Adrenal gland (tissue), 9 donors: ENCODE measurements at regions not wholly inside any gene's neighbourhood (a gene's known extent, or its start where the extent isn't known, plus 50 kb on each side); places are given as distances from the start of the nearest gene placed in this dataset.

ENCODE experiments used
- DNase-seq, 7 donors: peaks; one replicate each; pipeline ENCODE4 v3.0.0-alpha.2; 2019 to 2020
- H3K27ac ChIP-seq, 5 donors: fragments of 200-600 bp; sonication (generic) in 4 of 5; 1 replicate in 3 of 5; 2 replicates in 2 of 5; pipeline versions ENCODE4 v1.5.1 to v1.8.0; 2016 to 2020; ENCODE audit warnings: mild to moderate bottlenecking in 1 of 5
- H3K27me3 ChIP-seq: fragments of 200-600 bp; 2 replicates; pipeline ENCODE4 v1.8.0; 2021
- H3K36me3 ChIP-seq, 2 donors: fragments of 200-600 bp; replicated peaks in 1 of 2; 1 replicate in 1 of 2; 2 replicates in 1 of 2; pipeline versions ENCODE4 v1.5.1 to v1.8.0; 2018 to 2022
- H3K4me1 ChIP-seq, 2 donors: fragments of 200-600 bp; replicated peaks in 1 of 2; 1 replicate in 1 of 2; 2 replicates in 1 of 2; pipeline versions ENCODE4 v1.5.1 to v1.8.0; 2018 to 2021
- H3K4me3 ChIP-seq, 4 donors: fragments of 200-600 bp; sonication (generic) in 3 of 4; one replicate each; pipeline ENCODE4 v1.5.1; 2016 to 2018
- H3K9me3 ChIP-seq, 3 donors: fragments of 200-600 bp; sonication (generic) in 1 of 3; replicated peaks in 1 of 3; 1 replicate in 2 of 3; 2 replicates in 1 of 3; pipeline versions ENCODE4 v1.5.1 to v1.8.0; 2016 to 2021
- POLR2A ChIP-seq, 2 donors: fragments of 450-650 bp; IDR thresholded peaks; one replicate each; pipeline ENCODE4 v1.6.1; 2017; ENCODE audit warnings: antibody characterized with exemption in 2 of 2, mild to moderate bottlenecking in 2 of 2, moderate library complexity in 1 of 2
- WGBS, 4 donors: extraction: QIAGEN DNeasy Blood & Tissue Kit in 2 of 4; methylation state at CpG; one replicate each; pipeline versions ENCODE4 v1.1.5 to v1.1.7; 2013 to 2017; 5-methylcytosine and 5-hydroxymethylcytosine counted together
- intact Hi-C, 2 donors: fragments of 100-400 bp; cut with DNase I; formaldehyde crosslinking; loops; one replicate each; pipeline versions ENCODE4 v1.14.1 to v1.15.0; 2022 to 2023
- TF ChIP-seq, protein P1 (sequence below), 6 experiments: fragments of 450-650 bp in 4 of 6; fragments of 200-600 bp in 2 of 6; sonication (generic) in 1 of 6; IDR thresholded peaks; 1 replicate in 5 of 6; 2 replicates in 1 of 6; pipeline versions ENCODE4 v1.5.1 to v1.8.0; 2016 to 2021; ENCODE audit warnings: antibody characterized with exemption in 6 of 6, mild to moderate bottlenecking in 2 of 6, moderate library complexity in 1 of 6
- donor health status: healthy with polysubstance abuse.
- donor health status: Bipolar disorder and iron deficiency.
- donor health status: DM: yes; HTN: yes; CAD: no.
- donor health status: DM: no; HTN: no; CAD: no.
- donor health status: DM: no; HTN: no; CAD: no.

DNA sequence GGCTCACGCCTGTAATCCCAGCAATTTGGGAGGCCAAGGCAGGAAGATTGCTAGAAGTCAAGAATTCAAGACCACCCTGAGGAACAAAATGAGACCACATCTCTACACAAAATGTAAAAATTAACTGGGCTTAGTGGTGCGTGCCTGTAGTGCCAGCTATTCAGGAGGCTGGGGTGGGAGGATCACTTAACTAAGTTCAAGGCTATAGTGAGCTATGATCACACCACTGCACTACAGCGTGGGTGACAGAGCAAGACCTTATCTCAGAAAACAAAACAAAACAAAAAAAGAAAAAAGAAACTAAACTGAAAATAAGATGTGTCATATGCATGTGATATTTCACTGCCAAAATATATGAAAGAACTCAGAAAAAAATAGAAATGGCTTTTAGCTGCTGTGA, 243.3 kb upstream of the CCDC54 start:
- DNase-seq: peak in 5 of 7 donors; percentile 45 to 70 (median 62)
- WGBS, 4 donors: 51 to 65% (median 58%) methylated on average over 3 of the region's 3 CpGs

DNA sequence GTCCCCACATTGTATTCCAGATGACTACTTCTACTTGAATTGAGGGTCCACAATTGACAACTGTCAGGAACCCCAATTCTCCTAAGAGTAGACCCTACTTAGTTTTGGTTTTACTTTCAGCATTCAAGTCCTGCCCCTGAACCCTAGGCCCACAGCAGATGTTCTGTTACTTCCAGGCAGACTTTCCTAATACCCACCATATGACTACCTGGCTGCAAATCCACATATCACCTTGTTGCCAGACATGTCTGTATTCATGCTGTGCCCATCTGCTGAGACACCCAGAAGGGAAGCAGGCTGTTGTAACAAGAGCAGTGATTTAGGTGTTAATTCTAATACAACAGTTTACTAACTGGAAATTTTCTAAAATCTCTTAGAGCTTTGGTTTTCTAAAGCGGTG, 235.1 kb upstream of the CCDC54 start:
- no peaks in the 10 kb centered on the region for H3K4me1 ChIP-seq
- H3K4me3 ChIP-seq: no peak overlapping the region
- intact Hi-C loops: no loop called here
- H3K27ac ChIP-seq: no peak overlapping the region
- DNase-seq: no peak
- H3K27me3 ChIP-seq: no peaks in the 10 kb centered on the region
- H3K9me3 ChIP-seq: no peaks in the 10 kb centered on the region
- TF ChIP-seq, protein P1, sequence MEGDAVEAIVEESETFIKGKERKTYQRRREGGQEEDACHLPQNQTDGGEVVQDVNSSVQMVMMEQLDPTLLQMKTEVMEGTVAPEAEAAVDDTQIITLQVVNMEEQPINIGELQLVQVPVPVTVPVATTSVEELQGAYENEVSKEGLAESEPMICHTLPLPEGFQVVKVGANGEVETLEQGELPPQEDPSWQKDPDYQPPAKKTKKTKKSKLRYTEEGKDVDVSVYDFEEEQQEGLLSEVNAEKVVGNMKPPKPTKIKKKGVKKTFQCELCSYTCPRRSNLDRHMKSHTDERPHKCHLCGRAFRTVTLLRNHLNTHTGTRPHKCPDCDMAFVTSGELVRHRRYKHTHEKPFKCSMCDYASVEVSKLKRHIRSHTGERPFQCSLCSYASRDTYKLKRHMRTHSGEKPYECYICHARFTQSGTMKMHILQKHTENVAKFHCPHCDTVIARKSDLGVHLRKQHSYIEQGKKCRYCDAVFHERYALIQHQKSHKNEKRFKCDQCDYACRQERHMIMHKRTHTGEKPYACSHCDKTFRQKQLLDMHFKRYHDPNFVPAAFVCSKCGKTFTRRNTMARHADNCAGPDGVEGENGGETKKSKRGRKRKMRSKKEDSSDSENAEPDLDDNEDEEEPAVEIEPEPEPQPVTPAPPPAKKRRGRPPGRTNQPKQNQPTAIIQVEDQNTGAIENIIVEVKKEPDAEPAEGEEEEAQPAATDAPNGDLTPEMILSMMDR (IDR thresholded peaks at IDR 0.05): no peak
- TF ChIP-seq POLR2A (IDR thresholded peaks at IDR 0.05): no peak
- no peaks in the 10 kb centered on the region for H3K36me3 ChIP-seq
- 92 to 94% (median 94%) methylated on average over 1 of the region's 1 CpG for WGBS, 4 donors

More for the DNA sequence above, 243.3 kb upstream of the CCDC54 start:
- no peak for TF ChIP-seq POLR2A (IDR thresholded peaks at IDR 0.05)
- TF ChIP-seq, protein P1 (IDR thresholded peaks at IDR 0.05): no peak
- H3K4me1 ChIP-seq: peaks cover 6 to 7% of the 10 kb centered on the region in 2 donors
- H3K9me3 ChIP-seq: no peaks in the 10 kb centered on the region
- H3K27me3 ChIP-seq: no peaks in the 10 kb centered on the region
- intact Hi-C loops: no loop called here
- H3K4me3 ChIP-seq: no peak overlapping the region
- H3K27ac ChIP-seq: peak overlapping the region in 2 of 5 donors; percentile 33 to 48
- no peaks in the 10 kb centered on the region for H3K36me3 ChIP-seq

DNA sequence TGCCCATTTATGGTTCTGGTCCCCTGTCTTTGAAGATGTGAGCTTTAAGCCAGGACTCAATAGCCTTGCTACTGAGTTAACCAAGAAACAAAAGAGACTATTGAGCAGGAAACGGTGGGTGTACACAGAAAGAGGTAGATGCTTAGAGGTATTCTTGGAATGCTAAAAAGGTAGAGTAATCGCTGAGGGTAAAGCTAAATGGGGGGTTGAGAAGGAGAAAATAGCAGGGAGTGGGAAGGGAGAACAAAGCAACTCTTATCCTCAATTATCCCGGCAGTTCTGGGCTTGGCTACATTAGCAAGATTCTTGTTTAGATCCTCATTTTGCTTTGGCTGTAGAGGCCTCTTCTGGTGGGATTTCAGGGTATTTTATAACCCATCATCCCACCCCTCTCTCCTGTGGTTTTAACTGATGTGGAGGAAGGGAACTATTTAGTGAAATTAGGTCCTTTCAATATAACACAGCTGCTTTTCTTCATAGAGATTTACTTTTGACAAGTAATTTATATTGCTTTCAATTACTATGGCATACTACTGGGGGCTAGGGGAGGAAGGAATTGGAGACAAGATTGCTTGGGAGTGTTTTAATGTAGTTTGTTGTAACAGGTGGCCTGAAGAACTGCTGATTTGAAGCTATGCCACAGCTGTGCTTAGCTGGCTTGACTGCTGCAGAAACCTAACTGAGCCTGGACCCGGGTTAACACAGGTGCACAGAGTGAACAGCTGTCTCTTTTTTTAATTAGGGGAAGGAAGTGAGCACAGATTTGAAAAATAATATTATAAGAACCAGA, 234.3 kb upstream of the CCDC54 start:
- Histone ChIP-seq H3K9me3 (no peaks in the 10 kb centered on the region), H3K36me3 (no peaks in the 10 kb centered on the region), H3K27me3 (no peaks in the 10 kb centered on the region), H3K4me1 (no peaks in the 10 kb centered on the region), H3K27ac (no peak overlapping the region), H3K4me3 (no peak overlapping the region)
- 71 to 78% (median 75%) methylated on average over 4 of the region's 4 CpGs for WGBS, 4 donors
- intact Hi-C loops: no loop called here
- DNase-seq: peak in 1 of 7 donors; percentile 59
- TF ChIP-seq, protein P1 (IDR thresholded peaks at IDR 0.05): no peak
- no peak for TF ChIP-seq POLR2A (IDR thresholded peaks at IDR 0.05)

DNA sequence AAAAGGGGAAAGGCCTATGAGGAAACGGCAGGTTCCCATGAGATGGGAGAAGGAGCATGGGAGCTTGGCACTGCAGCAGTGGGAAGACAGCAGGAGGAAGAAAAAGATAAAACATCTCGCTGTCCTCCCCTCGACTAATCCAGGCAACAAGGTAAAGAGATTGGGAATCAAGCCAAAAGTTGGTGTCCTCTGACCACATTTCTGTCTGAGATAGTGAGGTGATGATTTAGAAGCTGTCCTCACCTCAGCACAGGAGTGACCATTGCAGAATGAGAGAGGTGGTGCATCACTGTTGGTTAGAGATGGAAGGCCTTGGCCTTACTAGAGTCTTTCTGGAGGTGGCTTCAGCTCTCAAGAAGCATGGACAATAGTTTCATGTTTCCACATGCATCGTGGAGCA, 226.6 kb upstream of the CCDC54 start:
- H3K4me3 ChIP-seq: no peak overlapping the region
- H3K36me3 ChIP-seq: no peaks in the 10 kb centered on the region
- H3K27me3 ChIP-seq: no peaks in the 10 kb centered on the region
- H3K9me3 ChIP-seq: no peaks in the 10 kb centered on the region
- no peaks in the 10 kb centered on the region for H3K4me1 ChIP-seq
- no peak for TF ChIP-seq POLR2A (IDR thresholded peaks at IDR 0.05)
- no peak overlapping the region for H3K27ac ChIP-seq
- no peak for DNase-seq
- WGBS, 4 donors: 90 to 94% (median 91%) methylated on average over 4 of the region's 4 CpGs
- intact Hi-C loops: no loop called here

DNA sequence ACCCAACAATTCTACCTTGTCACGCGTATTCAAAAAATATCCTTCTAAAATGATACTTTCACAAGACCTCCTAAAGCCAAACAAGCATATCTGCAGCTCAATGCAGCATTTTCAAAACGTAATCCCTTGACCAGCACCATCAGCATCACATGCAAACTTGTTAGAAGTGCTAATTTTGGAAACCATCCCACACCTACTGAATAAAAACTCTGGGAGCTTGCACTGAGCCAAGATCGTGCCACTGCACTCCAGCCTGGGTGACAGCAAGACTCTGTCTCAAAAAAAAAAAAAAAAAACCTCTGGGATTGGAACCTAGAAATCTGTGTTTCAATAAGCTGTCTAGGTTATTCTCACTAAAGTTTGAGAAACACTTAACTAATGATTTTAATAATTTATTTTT, 223.3 kb upstream of the CCDC54 start:
- no peak for DNase-seq
- intact Hi-C loops: no loop called here
- H3K27me3 ChIP-seq: no peaks in the 10 kb centered on the region
- no peak for TF ChIP-seq POLR2A (IDR thresholded peaks at IDR 0.05)
- TF ChIP-seq, protein P1 (IDR thresholded peaks at IDR 0.05): no peak
- H3K27ac ChIP-seq: no peak overlapping the region
- no peak overlapping the region for H3K4me3 ChIP-seq
- no peaks in the 10 kb centered on the region for H3K4me1 ChIP-seq
- H3K36me3 ChIP-seq: no peaks in the 10 kb centered on the region
- no peaks in the 10 kb centered on the region for H3K9me3 ChIP-seq
- 80 to 94% (median 90%) methylated on average over 4 of the region's 4 CpGs for WGBS, 4 donors
